DND-41 (cell line): ENCODE measurements at regions not wholly inside any gene's neighbourhood (a gene's known extent, or its start where the extent isn't known, plus 50 kb on each side); places are given as distances from the start of the nearest gene placed in this dataset.

Source experiments
- ATAC-seq: fragments of 200-7000 bp; cut with Tn5 transposase; 3 replicates; pipeline ENCODE4 v1.9.1; 2021; ENCODE audit warnings: low read depth; ENCODE audit not compliant: insufficient read depth
- DNase-seq: peaks from one replicate; pipeline ENCODE4 v3.0.0-alpha.2; 2020
- H2AFZ ChIP-seq: 2 replicates; pipeline ENCODE4 v1.6.0; 2012; ENCODE audit warnings: low read depth, low read length
- H3K27ac ChIP-seq: 2 replicates; pipeline ENCODE4 v1.5.1; 2012; ENCODE audit warnings: low read length, inconsistent platforms
- H3K27me3 ChIP-seq: fragments of 200-600 bp; sonication (generic); 2 replicates; pipeline ENCODE4 v1.6.0; 2012; ENCODE audit warnings: low read length, mild to moderate bottlenecking, inconsistent platforms; ENCODE audit not compliant: insufficient read depth, poor library complexity
- H3K36me3 ChIP-seq: 2 replicates; pipeline ENCODE4 v1.5.1; 2012; ENCODE audit warnings: low read length, inconsistent platforms; ENCODE audit not compliant: insufficient read depth
- H3K4me1 ChIP-seq: 2 replicates; pipeline ENCODE4 v1.5.1; 2012; ENCODE audit warnings: mild to moderate bottlenecking, low read length; ENCODE audit not compliant: insufficient read depth
- H3K4me2 ChIP-seq: 2 replicates; pipeline ENCODE4 v1.6.0; 2012; ENCODE audit warnings: mild to moderate bottlenecking, moderate library complexity, low read length, inconsistent platforms; ENCODE audit not compliant: insufficient read depth
- H3K4me3 ChIP-seq, 2 experiments: fragments of 200-600 bp in 1 of 2; shearing (Covaris generic) in 1 of 2; 2 replicates each; pipeline ENCODE4 v1.5.1; 2012 to 2016; ENCODE audit warnings: inconsistent platforms in 2 of 2, low read length in 2 of 2, mild to moderate bottlenecking in 2 of 2, low read depth in 1 of 2, moderate library complexity in 1 of 2
- H3K79me2 ChIP-seq: 2 replicates; pipeline ENCODE4 v1.6.0; 2012; ENCODE audit warnings: low read length, inconsistent platforms; ENCODE audit not compliant: insufficient read depth
- H3K9ac ChIP-seq: 2 replicates; pipeline ENCODE4 v1.6.0; 2012; ENCODE audit warnings: low read depth, mild to moderate bottlenecking, inconsistent platforms, low read length, moderate library complexity
- H3K9me3 ChIP-seq: 2 replicates; pipeline ENCODE4 v1.5.1; 2012; ENCODE audit warnings: low read length, moderate library complexity, mild to moderate bottlenecking, inconsistent platforms; ENCODE audit not compliant: insufficient read depth, severe bottlenecking
- H4K20me1 ChIP-seq: 2 replicates; pipeline ENCODE4 v1.6.0; 2012; ENCODE audit warnings: low read length; ENCODE audit not compliant: insufficient read depth
- CTCF ChIP-seq: IDR thresholded peaks from 2 replicates; pipeline ENCODE4 v1.5.1; 2012; ENCODE audit warnings: borderline replicate concordance, low read length, moderate library complexity, mild to moderate bottlenecking; ENCODE audit not compliant: poor library complexity, severe bottlenecking; ENCODE audit errors: extremely low read depth
- EZH2 ChIP-seq: IDR thresholded peaks from 3 replicates; pipeline ENCODE4 v1.6.1; 2012; ENCODE audit warnings: borderline replicate concordance, low read depth, mild to moderate bottlenecking, moderate library complexity, low read length, inconsistent platforms; ENCODE audit not compliant: severe bottlenecking

GRCh38 chrY:7850191-7850590, 938.6 kb upstream of the AMELY start:
- Histone ChIP-seq H3K4me1 (no peaks in the 10 kb centered on the region), H3K27me3 (no peaks in the 10 kb centered on the region), H3K4me2 (no peak overlapping the region), H3K36me3 (no peaks in the 10 kb centered on the region), H3K4me3 (no peak overlapping the region), H3K9me3 (no peaks in the 10 kb centered on the region), H3K27ac (no peak overlapping the region), H4K20me1 (no peaks in the 10 kb centered on the region), H3K9ac (no peak overlapping the region), H2AFZ (no peak overlapping the region), H3K79me2 (no peaks in the 10 kb centered on the region)
- ATAC-seq, result no peak
- TF ChIP-seq EZH2 (no peak), CTCF (no peak)
- no peak for DNase-seq

- Histone ChIP-seq H3K79me2 (no peaks in the 10 kb centered on the region), H3K27ac (no peak overlapping the region), H3K9me3 (no peaks in the 10 kb centered on the region), H3K4me2 (no peak overlapping the region), H2AFZ (no peak overlapping the region), H3K27me3 (no peaks in the 10 kb centered on the region), H3K4me1 (no peaks in the 10 kb centered on the region), H4K20me1 (no peaks in the 10 kb centered on the region), H3K9ac (no peak overlapping the region), H3K4me3 (no peak overlapping the region), H3K36me3 (no peaks in the 10 kb centered on the region)
- no peak for DNase-seq
- no peak for TF ChIP-seq EZH2
- no peak for TF ChIP-seq CTCF
- ATAC-seq, result no peak
Measured at GRCh38 chrY:7845776-7846175, 934.2 kb upstream of the AMELY start.

GRCh38 chrY:7837046-7837445, 925.5 kb upstream of the AMELY start:
- Histone ChIP-seq H3K4me3 (no peak overlapping the region), H3K27me3 (no peaks in the 10 kb centered on the region), H3K9me3 (no peaks in the 10 kb centered on the region), H3K27ac (no peak overlapping the region), H3K79me2 (no peaks in the 10 kb centered on the region), H3K36me3 (no peaks in the 10 kb centered on the region), H3K4me2 (no peak overlapping the region), H3K4me1 (no peaks in the 10 kb centered on the region), H3K9ac (no peak overlapping the region), H2AFZ (no peak overlapping the region), H4K20me1 (no peaks in the 10 kb centered on the region)
- TF ChIP-seq CTCF, result no peak
- TF ChIP-seq EZH2, result no peak
- DNase-seq, result no peak
- no peak for ATAC-seq

GRCh38 chrY:7836366-7836765, 924.8 kb upstream of the AMELY start:
- Histone ChIP-seq H3K4me2 (no peak overlapping the region), H3K4me1 (no peaks in the 10 kb centered on the region), H3K27ac (no peak overlapping the region), H3K27me3 (no peaks in the 10 kb centered on the region), H4K20me1 (no peaks in the 10 kb centered on the region), H3K79me2 (no peaks in the 10 kb centered on the region), H3K9ac (no peak overlapping the region), H3K4me3 (no peak overlapping the region), H3K9me3 (no peaks in the 10 kb centered on the region), H2AFZ (no peak overlapping the region), H3K36me3 (no peaks in the 10 kb centered on the region)
- DNase-seq (no peak), ATAC-seq (no peak)
- no peak for TF ChIP-seq EZH2
- TF ChIP-seq CTCF, result no peak
